B cell (primary cell): ENCODE measurements at regions not wholly inside any gene's neighbourhood (a gene's known extent, or its start where the extent isn't known, plus 50 kb on each side); places are given as distances from the start of the nearest gene placed in this dataset.

Experiments
- ATAC-seq: fragments of 200-7000 bp; cut with Tn5 transposase; one replicate; pipeline ENCODE4 v1.10.0; 2021; ENCODE audit warnings: low read depth, mild to moderate bottlenecking, moderate number of reproducible peaks, moderate library complexity
- CTCF ChIA-PET: fragments of 350-600 bp; sonication (Branson Sonifier 250); formaldehyde crosslinking; loops from one replicate; lab custom pipeline; 2021; ENCODE audit warnings: antibody characterized with exemption, inconsistent platforms; lab: Charles Lee
- POLR2A ChIA-PET: fragments of 350-600 bp; sonication (Branson Sonifier 250); formaldehyde crosslinking; loops from one replicate; lab custom pipeline; 2021; ENCODE audit warnings: antibody characterized with exemption; lab: Charles Lee
- DNase-seq: peaks from one replicate; pipeline ENCODE4 v3.0.0; 2013
- H2AFZ ChIP-seq: 2 replicates; pipeline ENCODE4 v1.6.1; 2012; ENCODE audit warnings: mild to moderate bottlenecking, low read depth, low read length; ENCODE audit not compliant: insufficient read depth, poor library complexity, severe bottlenecking
- H3K27ac ChIP-seq, 2 donors: 1 replicate in 1 of 2; 2 replicates in 1 of 2; pipeline ENCODE4 v1.5.1; 2012 to 2013; ENCODE audit warnings: low read length in 2 of 2, mild to moderate bottlenecking in 2 of 2, moderate library complexity in 1 of 2
- H3K27me3 ChIP-seq, 4 experiments: fragments of 200-600 bp in 1 of 4; sonication (generic) in 1 of 4; replicated peaks in 1 of 4; 1 replicate in 2 of 4; 2 replicates in 2 of 4; pipeline versions ENCODE4 v1.6.1 to v1.7.0; 2013 to 2016; ENCODE audit warnings: low read length in 3 of 4, mild to moderate bottlenecking in 2 of 4, mixed read lengths in 1 of 4, moderate library complexity in 1 of 4; ENCODE audit not compliant: insufficient read depth in 4 of 4, control insufficient read depth in 3 of 4; ENCODE audit errors: control extremely low read depth in 1 of 4
- H3K36me3 ChIP-seq, 2 experiments: replicated peaks in 1 of 2; 1 replicate in 1 of 2; 2 replicates in 1 of 2; pipeline versions ENCODE4 v1.6.1 to v1.7.1; 2013; ENCODE audit warnings: low read length in 1 of 2; ENCODE audit not compliant: insufficient read depth in 2 of 2, control insufficient read depth in 1 of 2; ENCODE audit errors: control extremely low read depth in 1 of 2, extremely low read depth in 1 of 2
- H3K4me1 ChIP-seq, 2 donors: fragments of 200-600 bp in 1 of 2; sonication (generic) in 1 of 2; 1 replicate in 1 of 2; 2 replicates in 1 of 2; pipeline versions ENCODE4 v1.5.1 to v1.6.1; 2013 to 2017; ENCODE audit warnings: low read length in 2 of 2; ENCODE audit not compliant: control insufficient read depth in 2 of 2, insufficient read depth in 2 of 2
- H3K4me2 ChIP-seq: replicated peaks from 2 replicates; pipeline ENCODE3; 2012; ENCODE audit warnings: mild to moderate bottlenecking, low read depth, low read length; ENCODE audit not compliant: poor library complexity, severe bottlenecking
- H3K4me3 ChIP-seq, 5 experiments: fragments of 200-600 bp in 1 of 5; sonication (generic) in 1 of 5; 1 replicate in 3 of 5; 2 replicates in 2 of 5; pipeline versions ENCODE4 v1.5.1 to v1.7.0; 2011 to 2016; ENCODE audit warnings: low read length in 4 of 5, mild to moderate bottlenecking in 4 of 5, low read depth in 2 of 5, control low read depth in 1 of 5, moderate library complexity in 1 of 5; ENCODE audit not compliant: insufficient read depth in 1 of 5; ENCODE audit errors: control extremely low read depth in 1 of 5, extremely low read depth in 1 of 5
- H3K79me2 ChIP-seq: fragments of 200-600 bp; sonication (generic); one replicate; pipeline ENCODE4 v1.6.0; 2016; ENCODE audit warnings: low read length; ENCODE audit not compliant: control insufficient read depth, insufficient read depth
- H3K9ac ChIP-seq: fragments of 200-600 bp; sonication (generic); 2 replicates; pipeline ENCODE4 v1.6.1; 2017; ENCODE audit warnings: mild to moderate bottlenecking, low read length, moderate library complexity
- H3K9me3 ChIP-seq, 3 donors: one replicate each; pipeline versions ENCODE4 v1.6.1 to v1.7.1; 2013; ENCODE audit warnings: low read length in 2 of 3; ENCODE audit not compliant: control insufficient read depth in 2 of 3, insufficient read depth in 1 of 3; ENCODE audit errors: control extremely low read depth in 1 of 3
- H4K20me1 ChIP-seq: 2 replicates; pipeline ENCODE4 v1.6.0; 2012; ENCODE audit warnings: mild to moderate bottlenecking, low read length; ENCODE audit not compliant: insufficient read depth, control insufficient read depth, poor library complexity, severe bottlenecking
- H3K27ac Mint-ChIP-seq: one replicate; pipeline ENCODE4 v1.8.0; 2021; ENCODE audit warnings: mixed read lengths
- H3K27me3 Mint-ChIP-seq: one replicate; pipeline ENCODE4 v1.8.0; 2021; ENCODE audit warnings: mixed read lengths
- H3K4me1 Mint-ChIP-seq: one replicate; pipeline ENCODE4 v1.8.0; 2021; ENCODE audit warnings: mixed read lengths
- H3K4me3 Mint-ChIP-seq: one replicate; pipeline ENCODE4 v1.8.0; 2021; ENCODE audit warnings: mixed read lengths
- H3K9me3 Mint-ChIP-seq: one replicate; pipeline ENCODE4 v1.8.0; 2022; ENCODE audit warnings: mixed read lengths; ENCODE audit not compliant: insufficient read depth
- CTCF ChIP-seq: fragments of 200-600 bp; IDR thresholded peaks from one replicate; pipeline ENCODE4 v1.8.0; 2022; ENCODE audit warnings: antibody characterized with exemption, mild to moderate bottlenecking
- EZH2 ChIP-seq: IDR thresholded peaks from 2 replicates; pipeline ENCODE4 v1.6.1; 2012; ENCODE audit warnings: borderline replicate concordance, low read depth, mild to moderate bottlenecking, moderate library complexity, low read length; ENCODE audit not compliant: insufficient read depth, poor library complexity, severe bottlenecking
- WGBS: methylation state at CpG from one replicate; pipeline ENCODE4 v1.1.5; 2013; ENCODE audit warnings: missing lambda C conversion rate; ENCODE audit not compliant: insufficient coverage; 5-methylcytosine and 5-hydroxymethylcytosine counted together
- intact Hi-C: fragments of 100-400 bp; cut with micrococcal nuclease; formaldehyde crosslinking; loops from one replicate; pipeline ENCODE4 v1.10.0; 2022

- Histone ChIP-seq H3K79me2 (no peaks in the 10 kb centered on the region), H4K20me1 (no peaks in the 10 kb centered on the region), H3K9me3 (peaks cover 0 to 2% (median 0%) of the 10 kb centered on the region in 3 donors), H3K27ac (no peak overlapping the region), H3K4me1 (no peaks in the 10 kb centered on the region), H3K9ac (no peak overlapping the region), H3K4me3 (no peak overlapping the region), H3K27me3 (no peaks in the 10 kb centered on the region), H3K36me3 (no peaks in the 10 kb centered on the region), H3K4me2 (no peak overlapping the region), H2AFZ (no peak overlapping the region)
- Mint-ChIP-seq H3K9me3 (no peaks in the 10 kb centered on the region), H3K27me3 (no peaks in the 10 kb centered on the region), H3K4me1 (no peaks in the 10 kb centered on the region), H3K27ac (no peak overlapping the region), H3K4me3 (no peak overlapping the region)
- 37% methylated on average over 3 of the region's 3 CpGs for WGBS
- ATAC-seq, result no peak
- POLR2A ChIA-PET, result no interaction called here
- no peak for TF ChIP-seq CTCF
- no peak for TF ChIP-seq EZH2
- DNase-seq, result no peak
- CTCF ChIA-PET, result no interaction called here
- intact Hi-C loops, result no loop called here
Observed at GRCh38 chr4:59650861-59651260, 1549.3 kb upstream of the ADGRL3 start.

DNA sequence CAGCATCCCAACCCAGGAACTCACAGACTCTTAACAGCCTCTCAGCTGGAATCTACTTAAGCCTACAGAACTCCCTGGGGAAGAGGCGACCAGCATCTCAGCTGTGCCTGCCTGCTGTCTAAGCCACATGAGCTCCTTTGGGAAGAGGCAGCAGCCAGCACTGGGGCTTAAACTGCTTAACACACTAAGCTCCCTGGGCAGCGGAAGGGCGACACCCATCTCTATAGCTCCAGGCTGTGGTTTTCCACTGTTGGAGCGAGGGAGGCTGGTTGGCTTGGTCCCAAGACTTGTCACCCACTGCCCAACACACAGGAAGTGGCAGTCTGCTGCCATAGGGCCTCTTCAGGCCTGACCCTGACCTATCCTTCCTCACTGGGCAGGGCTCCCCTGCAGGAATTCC, 1544.1 kb upstream of the ADGRL3 start:
- Histone ChIP-seq H4K20me1 (no peaks in the 10 kb centered on the region), H3K4me3 (no peak overlapping the region), H3K27ac (no peak overlapping the region), H3K36me3 (no peaks in the 10 kb centered on the region), H3K9ac (no peak overlapping the region), H3K27me3 (no peaks in the 10 kb centered on the region), H3K4me2 (no peak overlapping the region), H3K79me2 (no peaks in the 10 kb centered on the region), H3K9me3 (peaks cover 0 to 9% (median 0%) of the 10 kb centered on the region in 3 donors), H3K4me1 (no peaks in the 10 kb centered on the region), H2AFZ (no peak overlapping the region)
- POLR2A ChIA-PET, result no interaction called here
- Mint-ChIP-seq H3K27me3 (no peaks in the 10 kb centered on the region), H3K4me3 (no peak overlapping the region), H3K27ac (no peak overlapping the region), H3K4me1 (no peaks in the 10 kb centered on the region), H3K9me3 (peaks cover 7% of the 10 kb centered on the region)
- intact Hi-C loops, result no loop called here
- no peak for TF ChIP-seq EZH2
- no peak for TF ChIP-seq CTCF
- CTCF ChIA-PET, result no interaction called here
- WGBS, result 83% methylated on average over 2 of the region's 4 CpGs
- no peak for DNase-seq
- ATAC-seq, result no peak
